Activated gamma-delta T cell (primary cell): ENCODE measurements at regions not wholly inside any gene's neighbourhood (a gene's known extent, or its start where the extent isn't known, plus 50 kb on each side); places are given as distances from the start of the nearest gene placed in this dataset.
A peak's percentile ranks its signal among the peaks of the same experiment; 100 is the strongest.

ENCODE experiments used
- DNase-seq: peaks from one replicate; lab custom pipeline; 2025; lab: John Stamatoyannopoulos, UW

DNA sequence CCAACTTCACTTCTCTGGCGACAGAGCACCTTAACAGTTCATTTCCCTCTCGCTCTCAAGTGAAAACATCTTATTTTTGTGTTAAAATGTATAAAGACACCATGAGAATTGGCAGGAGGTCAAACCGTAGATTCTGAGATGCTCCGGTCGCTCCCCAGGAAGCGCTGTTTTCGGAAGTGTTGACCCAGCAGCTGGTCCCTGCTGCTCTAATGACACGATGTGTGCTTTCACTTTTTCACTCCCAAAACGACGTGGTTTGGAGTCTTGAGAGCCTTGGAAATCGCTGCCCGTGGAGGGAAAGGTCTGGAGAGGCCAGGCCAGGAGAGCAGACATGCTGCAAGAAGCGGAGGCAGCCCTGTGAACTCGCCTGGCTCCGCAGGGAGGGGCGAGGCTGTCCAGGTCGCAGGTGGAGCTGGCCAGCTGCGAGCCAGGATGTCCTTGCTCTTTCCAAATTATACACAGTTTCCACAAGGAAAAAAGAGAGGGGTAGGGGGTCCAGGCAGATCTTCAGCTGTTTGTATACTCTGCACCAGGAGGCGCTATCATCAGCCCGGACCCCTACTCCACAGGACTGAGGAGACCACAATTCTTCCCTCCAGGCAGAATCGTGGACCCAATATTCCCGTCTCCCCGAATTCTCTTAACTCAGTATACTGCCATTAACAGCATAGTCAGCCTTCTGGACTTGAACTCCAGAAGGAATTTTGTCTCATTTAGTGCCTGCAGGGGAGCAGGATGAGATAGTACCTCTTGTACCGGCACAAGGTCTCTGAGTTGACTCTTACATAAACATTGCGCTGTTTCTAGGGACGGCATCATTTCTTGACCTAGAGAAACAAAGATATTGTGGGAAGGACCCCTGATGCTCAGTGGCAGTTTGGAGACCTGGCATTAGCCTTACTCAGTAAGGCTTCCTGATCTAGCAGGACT is 248.6 kb upstream of the ANKRD55 start:
- DNase-seq: no peak

DNA sequence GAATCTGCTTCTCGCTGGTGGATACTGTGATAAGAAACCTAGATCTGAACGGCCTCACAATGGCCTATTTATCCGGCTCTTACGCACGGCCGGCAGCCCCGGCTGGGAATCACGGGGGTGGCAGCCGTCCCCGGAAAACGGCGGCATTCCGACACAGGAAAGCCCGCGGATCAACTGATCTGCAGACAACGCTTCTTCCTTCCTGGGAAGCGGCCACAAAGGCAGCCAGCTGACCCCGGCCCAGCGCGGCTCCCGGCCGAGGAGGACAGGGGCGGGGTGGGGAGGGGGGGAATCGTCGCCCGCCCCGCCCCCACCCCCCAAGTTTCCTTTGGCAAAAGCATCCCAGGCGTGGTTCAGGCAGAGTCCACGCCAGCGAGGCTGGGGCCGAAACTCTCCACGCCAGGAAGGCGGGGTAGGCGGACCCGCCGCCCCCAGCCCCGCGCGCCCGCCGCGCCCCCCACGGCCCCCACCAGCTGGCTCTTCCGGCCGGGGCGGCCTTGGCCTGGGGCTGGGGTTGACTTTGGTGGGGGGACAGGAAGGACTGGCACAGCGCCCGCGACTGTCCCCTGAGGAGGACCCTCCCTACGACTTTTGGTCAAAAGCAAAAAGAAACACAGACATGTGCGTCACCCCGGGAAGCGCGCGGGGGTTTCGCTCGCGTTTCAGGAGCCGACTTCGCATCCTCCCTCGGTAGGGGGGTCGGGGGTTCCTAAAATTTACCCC is 247.7 kb upstream of the ANKRD55 start:
- DNase-seq: peak; percentile 9

DNA sequence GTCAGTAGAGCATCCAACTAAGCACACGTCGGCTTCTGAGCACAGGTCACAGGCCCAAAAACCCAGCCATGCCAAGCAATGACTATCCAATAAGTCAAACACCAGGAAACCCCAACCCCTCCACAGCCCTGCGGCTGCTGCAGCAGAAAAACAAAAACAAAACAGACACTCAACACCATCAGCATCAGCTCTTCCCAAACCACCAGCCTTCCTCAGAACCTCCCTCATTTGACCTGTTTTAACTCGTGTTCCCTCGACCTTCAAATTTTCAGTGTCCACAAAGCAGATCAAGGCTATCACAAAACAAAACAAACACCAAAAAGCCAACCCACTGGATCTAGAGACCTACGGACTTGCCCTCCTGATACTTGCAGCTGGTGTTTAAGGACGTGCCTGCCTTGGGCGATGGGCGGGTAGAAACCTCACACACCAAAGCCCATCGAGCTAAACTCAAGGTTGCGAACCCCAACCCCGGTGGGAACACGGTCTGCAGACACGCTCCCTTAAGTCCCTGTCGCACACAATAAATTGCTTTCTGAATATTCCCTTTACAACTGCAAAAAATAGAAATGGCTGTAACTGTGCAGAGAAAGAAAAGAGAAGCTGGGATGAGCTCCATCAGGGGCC is 247.1 kb upstream of the ANKRD55 start:
- DNase-seq: no peak

DNA sequence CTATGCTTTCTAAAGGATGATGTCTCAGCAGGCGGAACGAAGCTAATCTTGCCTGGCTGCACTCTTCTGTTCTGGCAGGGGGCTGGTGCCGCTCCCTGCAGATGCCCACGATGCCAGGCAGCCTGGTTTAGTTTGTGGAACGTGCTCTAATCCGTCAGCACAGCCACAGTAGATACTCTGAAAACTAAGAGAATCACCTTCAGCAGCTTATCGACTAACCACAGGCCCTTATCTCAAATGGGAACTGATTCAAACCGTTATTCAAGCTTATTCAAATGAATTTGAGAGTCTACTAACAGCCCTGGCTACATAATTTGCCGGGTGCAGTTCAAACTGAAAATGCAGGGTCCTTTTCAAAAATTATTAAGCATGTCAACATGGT is 246.6 kb upstream of the ANKRD55 start:
- DNase-seq: no peak

DNA sequence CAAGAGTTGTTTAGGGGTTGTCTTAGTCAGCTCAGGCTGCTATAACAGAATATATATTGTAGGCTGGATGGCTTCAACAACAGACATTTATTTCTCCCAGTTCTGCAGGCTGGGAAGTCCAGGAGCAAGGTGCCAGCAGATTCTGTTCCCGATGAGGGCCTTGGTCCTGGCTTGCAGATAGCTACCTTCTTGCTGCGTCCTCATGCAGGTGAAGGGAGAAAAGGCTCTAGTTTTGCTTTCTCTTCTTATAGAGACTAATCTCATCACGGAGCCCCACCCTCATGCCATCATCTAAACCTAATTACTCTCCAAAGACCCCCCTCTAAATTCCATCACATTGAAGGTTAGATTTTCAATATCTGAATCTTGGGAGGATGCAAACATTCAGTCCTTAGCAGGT is 246.0 kb upstream of the ANKRD55 start:
- no peak for DNase-seq

DNA sequence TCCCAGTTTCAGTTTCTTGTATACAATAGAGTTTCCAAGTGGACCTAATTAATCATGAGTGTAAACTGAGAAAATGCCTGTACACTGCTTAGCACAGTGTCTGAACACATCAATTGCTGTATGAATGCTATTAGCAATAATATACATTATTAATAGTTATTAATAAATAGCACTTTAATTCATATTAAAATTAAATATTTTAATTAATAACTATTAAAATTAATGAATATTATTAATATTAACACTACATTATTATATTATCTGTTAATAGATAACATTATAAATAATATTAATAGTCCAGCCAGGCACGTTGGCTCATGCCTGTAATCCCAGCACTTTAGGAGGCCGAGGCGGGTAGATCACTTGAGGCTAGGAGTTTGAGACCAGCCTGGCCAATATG is 244.9 kb upstream of the ANKRD55 start:
- DNase-seq: no peak

DNA sequence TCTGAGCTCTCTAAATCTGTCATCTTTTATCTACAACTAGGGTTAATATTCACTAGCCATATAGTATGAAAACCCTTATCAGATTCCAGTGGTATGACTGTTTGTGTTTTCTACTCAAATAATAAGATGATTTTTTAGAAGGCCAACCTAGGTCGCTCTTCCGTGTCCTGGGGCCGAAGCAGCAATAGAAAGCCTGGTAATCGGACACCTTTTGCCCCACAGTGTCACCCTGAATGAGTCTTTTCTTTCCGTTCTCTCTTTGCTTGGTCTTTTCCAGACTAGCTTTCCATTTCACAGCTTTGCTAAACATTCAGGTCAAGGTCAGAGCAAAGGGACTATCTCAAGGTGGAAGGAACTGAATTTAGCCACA is 243.3 kb upstream of the ANKRD55 start:
- DNase-seq: no peak

DNA sequence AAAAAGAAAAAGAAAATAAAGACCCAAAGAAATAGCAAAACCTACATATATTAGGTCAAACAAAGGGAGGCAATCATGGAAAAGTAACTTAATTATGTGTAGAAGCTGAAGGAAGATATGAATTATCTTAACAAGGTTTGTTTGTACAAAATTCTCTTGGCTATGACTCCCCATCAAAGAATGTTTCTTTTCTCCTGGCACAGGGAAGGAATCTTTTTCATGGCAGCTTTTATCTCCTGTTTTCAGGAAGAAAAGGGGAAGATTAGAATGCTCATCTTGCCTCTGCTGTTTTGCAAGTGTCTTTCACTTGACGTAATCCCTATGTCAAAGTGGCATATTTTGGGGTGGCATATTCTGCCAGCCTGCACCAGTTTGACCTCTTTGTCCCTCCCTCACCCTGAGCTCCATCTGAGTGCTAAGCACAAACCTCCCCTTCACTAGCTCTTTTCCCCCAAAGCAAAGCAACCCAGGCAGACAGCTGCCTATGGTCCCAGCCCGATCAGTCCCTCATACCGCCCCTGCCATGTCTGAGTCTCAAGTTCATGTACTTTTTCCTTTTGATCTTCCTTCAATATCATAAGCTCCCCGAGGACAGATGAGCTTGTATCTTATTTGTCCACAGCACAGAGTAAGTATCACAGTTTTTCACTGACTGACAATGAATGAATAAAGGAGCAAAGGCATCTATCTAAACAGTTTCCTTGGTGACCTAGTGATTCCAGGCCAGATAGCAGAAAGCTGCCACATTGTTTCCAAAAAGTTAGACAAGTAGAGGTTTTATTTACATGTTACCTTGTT is 242.8 kb upstream of the ANKRD55 start:
- DNase-seq: no peak

DNA sequence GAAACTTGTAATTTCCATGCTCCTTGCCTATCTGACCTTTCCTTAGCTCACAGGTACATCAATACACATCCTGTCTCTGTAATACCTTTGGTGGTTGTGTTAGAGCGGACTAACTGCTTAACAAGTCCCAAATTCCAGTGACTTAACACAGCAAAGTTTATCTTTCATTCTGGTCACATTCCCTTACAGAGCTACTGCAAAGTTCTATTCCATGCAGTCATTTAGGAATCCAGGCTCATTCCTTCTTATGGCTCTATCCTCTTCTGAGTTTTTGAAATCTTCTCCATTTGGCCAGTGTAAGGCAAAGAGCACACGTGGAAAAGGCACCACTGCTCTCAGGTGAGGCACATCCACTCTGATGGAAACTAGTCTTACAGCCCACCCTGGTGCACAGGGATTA is 238.6 kb upstream of the ANKRD55 start:
- DNase-seq: no peak

DNA sequence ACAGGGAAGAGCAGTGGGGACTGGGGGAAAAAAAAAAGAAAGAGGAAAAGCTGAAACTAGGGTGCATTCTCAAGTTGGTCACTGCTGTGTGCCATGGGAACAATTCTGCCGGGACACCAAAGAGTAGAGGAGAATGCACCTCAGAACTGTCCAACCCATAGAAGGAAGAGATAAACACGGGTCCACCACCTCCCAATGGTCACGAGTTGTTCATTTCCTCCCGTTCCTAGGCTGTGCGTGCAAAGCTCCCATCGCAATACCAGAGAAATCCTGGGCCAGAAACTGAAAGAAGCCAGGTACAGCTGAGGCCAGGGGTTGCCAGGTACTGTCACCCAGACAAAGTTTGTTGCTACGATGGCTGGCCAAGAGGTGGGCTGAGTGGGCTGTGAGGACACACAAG is 236.9 kb upstream of the ANKRD55 start:
- no peak for DNase-seq

DNA sequence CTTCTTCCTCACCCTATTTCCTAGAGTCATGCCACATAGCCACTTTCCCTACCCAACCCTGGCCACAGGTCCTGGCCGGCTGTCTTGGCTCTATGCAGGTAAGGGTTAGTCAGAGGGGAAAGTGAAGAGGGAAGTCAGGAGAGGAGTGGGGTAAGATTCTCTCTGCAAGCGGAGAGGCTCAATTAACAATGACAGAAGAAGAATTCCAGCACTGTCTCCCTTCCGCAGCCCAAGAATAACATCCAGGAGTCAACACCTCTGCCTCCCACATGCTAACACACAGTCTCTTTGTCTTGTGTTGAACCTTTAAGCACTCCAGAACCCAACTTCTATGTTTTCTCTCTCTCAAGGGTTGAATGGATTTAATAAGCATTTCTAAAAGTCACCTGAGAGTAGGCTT is 235.1 kb upstream of the ANKRD55 start:
- no peak for DNase-seq

DNA sequence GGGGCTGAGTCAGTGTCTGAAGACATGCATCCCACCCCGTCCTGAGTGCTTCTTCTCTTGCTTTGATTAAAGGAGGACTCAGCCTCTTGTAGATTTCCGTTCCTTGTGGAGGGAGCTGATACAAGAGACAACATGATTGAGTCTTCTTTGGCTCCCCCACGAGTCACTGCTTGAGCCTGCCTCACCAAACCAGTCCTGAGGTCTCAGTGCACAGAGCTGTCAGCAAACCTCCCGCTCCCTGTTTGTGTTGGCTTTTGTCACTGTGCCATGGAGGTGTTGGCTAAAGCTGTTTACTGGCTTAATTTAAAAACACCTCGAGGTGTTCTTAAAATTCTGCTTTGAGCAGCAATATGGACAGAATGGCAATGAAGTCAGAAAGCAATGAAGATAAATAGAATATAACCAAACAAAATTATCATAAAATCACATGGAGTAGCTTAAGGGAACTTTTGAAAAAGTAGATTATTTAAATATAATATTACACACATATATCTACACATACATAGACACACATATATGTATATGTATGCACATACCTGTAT is 234.1 kb upstream of the ANKRD55 start:
- DNase-seq: no peak

DNA sequence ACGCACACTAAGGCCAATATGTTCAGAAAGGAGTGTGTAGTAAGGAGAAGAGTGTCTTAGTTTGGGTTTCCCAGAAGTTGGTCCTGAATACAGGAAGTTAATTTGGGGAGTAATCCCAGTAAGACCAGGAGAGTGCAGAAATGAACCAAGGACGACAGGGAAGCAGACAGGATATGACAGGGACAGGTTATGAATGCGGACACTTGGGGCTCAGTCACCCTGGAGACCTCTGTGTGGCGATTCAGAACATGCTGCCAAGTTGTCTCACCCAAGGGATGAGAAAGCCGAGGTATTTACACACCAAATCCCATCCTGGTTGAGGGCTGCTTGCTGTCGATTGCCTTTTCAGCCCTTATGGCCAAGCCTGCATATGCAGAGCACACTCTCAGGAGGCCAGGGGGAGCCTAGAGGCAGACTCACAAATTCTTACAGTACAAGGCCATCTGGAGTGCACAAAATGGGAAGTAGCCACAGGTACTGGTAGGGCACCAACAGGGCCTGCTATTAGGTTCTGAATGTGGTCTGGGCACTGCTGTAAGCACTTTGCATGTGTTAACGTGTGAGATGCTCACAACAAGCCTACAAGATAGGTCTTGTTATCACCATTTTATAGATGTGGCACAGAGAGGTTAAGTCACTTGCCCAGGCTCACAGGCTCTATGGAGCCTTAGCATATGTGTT is 233.1 kb upstream of the ANKRD55 start:
- no peak for DNase-seq

DNA sequence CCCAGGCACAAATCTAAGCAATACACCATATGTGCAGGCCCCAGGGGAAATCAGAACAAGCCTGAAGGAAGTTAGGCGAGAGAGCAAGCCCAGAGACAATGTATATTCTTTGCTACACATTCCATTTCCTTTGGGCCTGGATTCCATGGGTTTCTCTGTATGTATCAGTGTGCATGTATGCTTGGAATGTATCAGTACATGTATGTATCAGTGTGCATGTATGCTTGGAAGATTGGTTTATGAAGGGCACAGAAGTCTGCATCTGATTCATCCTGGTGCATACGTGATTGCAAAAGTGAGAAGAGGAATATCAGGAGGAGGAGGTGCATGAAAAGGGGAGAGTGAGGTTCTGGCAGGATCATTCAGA is 232.6 kb upstream of the ANKRD55 start:
- DNase-seq: no peak

DNA sequence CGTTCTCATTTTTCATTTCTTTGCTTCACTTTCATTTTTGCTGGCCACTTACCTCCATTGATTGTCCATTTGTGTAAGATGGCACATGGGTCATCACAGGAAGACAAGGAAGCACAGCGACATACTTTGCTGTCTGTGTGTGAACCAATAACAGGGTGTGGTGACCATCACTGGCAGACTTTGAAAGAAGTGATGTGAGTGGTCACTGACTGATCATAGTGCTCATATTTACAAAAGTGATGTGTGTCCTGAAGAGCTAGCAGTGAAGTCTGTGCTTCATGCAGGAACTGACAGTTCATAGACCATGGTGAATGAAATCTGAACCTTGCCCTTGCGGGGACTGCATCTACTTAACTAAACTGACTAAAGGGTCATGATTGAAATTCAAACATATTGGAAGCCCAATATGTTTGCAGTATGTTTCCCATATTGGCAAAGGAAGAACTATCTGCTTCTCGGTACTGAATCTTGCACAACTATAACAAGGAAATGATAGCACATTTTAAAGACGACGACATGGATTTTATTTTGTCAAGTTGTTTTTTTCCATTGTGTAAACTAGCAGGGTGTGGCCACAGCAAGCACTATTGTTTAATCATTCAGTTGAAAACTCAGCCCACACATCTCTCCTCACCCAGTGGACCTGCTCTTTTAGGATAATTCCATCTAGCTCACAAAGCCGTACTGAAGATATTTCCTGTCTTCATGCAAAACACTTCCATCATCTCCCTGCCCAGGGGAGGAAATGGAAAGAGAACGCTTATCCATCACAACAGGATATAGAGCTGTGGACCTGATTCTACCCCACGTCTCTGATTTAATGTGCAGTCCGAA is 232.0 kb upstream of the ANKRD55 start:
- no peak for DNase-seq

DNA sequence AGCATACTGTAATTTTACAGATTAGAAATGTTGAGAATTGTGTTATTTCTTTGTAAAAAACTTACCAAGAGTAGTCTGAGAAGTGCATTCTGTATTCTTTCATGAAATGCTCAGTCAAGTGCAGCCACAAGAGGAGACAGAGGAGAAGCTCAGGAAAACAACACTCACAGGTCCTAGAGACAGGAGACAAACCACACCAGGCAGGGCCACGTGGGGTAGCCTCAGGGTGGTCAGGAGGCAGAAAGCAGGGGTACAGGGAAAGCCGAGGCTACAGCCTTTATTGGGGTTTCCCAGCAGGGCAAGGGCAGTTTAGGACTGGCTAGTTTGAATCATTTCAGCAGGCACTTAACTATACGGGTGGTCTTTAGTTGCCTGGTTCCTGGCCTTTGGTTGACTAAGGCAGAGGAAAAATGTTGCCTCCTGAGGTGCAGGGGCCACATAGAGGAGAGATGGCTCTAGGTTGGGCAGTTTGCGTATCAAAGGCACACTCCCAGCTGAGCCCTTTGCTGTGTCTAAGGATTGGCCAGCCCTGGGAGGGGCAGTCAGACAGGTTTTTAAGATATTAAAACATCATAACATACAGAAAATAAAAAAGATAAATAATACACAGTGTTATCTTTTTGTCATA is 230.9 kb upstream of the ANKRD55 start:
- DNase-seq: no peak

DNA sequence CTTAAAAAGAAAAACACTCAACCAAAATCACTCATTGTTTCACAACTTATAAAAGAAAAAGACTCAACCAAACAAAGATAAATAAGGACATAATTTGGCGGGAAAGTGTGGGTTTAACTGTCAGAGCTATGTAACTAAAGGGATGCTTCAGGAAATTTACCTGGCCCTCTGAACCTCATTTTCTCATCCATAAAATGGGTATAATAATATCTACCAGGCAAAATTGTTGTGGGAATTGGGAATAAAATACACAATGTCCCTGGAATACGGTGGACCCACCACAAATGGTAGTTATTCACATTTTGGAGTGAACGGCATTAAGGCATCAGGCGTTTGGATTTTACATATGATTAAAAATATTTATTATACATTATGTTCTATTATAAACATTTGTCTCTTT is 228.5 kb upstream of the ANKRD55 start:
- no peak for DNase-seq

DNA sequence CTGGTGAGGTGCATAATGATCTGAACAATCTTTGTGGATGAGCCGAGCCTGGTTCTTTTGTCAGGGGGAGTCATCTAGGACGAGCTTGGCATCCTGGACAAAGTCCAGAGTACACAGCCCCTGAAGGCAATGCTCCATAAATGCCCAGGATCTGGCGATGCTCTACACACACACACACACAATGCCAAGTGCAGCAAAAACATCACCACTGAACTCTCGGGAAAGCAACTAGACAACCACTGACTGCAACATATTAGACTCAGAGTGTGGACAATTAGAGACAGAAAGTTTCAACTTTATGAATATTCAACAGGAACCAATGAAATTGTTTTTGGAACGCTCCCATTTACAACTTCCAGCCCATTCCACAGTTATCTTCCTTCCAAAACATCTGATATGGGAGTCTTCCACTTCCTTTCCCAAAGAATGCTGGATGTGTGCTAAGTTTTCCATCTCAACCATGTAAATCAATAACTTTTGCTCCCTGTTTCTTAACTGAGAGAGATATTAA is 227.6 kb upstream of the ANKRD55 start:
- no peak for DNase-seq

DNA sequence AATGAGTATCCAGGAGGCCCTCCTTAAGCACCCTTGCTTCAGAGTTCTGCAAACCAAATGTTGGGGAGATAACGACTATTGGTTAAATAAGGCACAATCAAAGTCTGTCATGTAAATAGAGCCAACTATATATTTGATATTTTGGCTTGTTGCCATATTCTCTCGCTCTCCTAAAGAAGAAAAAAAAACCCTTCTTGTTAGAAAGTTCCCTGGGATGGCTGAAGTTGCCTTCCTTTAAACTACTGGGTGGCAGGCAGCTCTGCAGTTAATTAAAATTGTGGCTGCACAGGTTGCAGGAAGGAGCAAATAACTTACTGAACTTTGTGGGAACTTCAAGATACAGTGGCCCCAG is 227.0 kb upstream of the ANKRD55 start:
- DNase-seq: no peak
